Thymus (tissue), 11 donors: ENCODE measurements at regions not wholly inside any gene's neighbourhood (a gene's known extent, or its start where the extent isn't known, plus 50 kb on each side); places are given as distances from the start of the nearest gene placed in this dataset.
"Not testable (repeated sequence)": the region's sequence is repeated elsewhere in the genome, so short reads cannot be mapped to it uniquely, and the experiment has no call there.

Experiments used
- DNase-seq, 9 donors: peaks; one replicate each; pipeline ENCODE4 v3.0.0-alpha.2; 2013; ENCODE audit warnings: low spot score in 9 of 9, low read depth in 6 of 9, missing footprints in 1 of 9
- H3K27ac ChIP-seq, 2 donors: one replicate each; pipeline ENCODE4 v1.5.1; 2013; ENCODE audit warnings: control low read depth in 1 of 2, low read depth in 1 of 2, low read length in 1 of 2, mild to moderate bottlenecking in 1 of 2, moderate library complexity in 1 of 2
- H3K27me3 ChIP-seq, 2 donors: one replicate each; pipeline ENCODE4 v1.5.1; 2013; ENCODE audit warnings: low read length in 1 of 2; ENCODE audit not compliant: control insufficient read depth in 2 of 2, insufficient read depth in 1 of 2
- H3K36me3 ChIP-seq, 2 donors: one replicate each; pipeline ENCODE4 v1.5.1; 2013; ENCODE audit warnings: low read length in 1 of 2, mild to moderate bottlenecking in 1 of 2, moderate library complexity in 1 of 2; ENCODE audit not compliant: control insufficient read depth in 2 of 2, insufficient read depth in 2 of 2
- H3K4me1 ChIP-seq, 2 donors: one replicate each; pipeline ENCODE4 v1.5.1; 2013; ENCODE audit warnings: low read length in 2 of 2; ENCODE audit not compliant: control insufficient read depth in 2 of 2, insufficient read depth in 2 of 2
- H3K4me3 ChIP-seq, 2 donors: one replicate each; pipeline ENCODE4 v1.5.1; 2013; ENCODE audit warnings: low read length in 2 of 2, control low read depth in 1 of 2, mild to moderate bottlenecking in 1 of 2
- H3K9me3 ChIP-seq, 2 donors: one replicate each; pipeline ENCODE4 v1.5.1; 2013; ENCODE audit warnings: low read length in 1 of 2, mild to moderate bottlenecking in 1 of 2; ENCODE audit not compliant: control insufficient read depth in 2 of 2, insufficient read depth in 1 of 2
- WGBS: extraction: QIAGEN DNeasy Blood & Tissue Kit; methylation state at CpG from one replicate; pipeline ENCODE4 v1.1.7; 2013; 5-methylcytosine and 5-hydroxymethylcytosine counted together
- donor health status: healthy.

DNA sequence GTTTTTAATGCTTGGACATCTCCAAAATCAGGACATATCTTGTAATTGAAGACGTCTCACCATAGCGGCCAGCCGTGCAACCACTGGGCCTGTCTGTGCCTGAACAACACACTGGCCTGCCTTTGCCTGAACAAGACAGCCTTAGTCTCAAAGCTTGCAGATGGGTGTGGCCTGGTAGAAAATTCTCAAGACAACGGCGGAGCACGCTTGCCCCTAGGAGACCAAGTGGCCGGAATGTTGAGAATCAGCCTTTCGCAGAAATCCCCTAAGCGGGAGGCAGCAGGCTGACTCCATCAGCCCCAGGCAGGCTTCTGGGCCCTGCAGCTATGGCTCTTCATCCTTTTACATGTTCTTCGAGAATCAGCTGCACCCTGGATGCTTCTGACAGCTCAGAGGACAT, 98.0 kb upstream of the C1orf174 start:
- Histone ChIP-seq H3K9me3 (no peaks in the 10 kb centered on the region), H3K27ac (no peak overlapping the region), H3K27me3 (peaks cover 2 to 3% of the 10 kb centered on the region in 2 donors), H3K36me3 (no peaks in the 10 kb centered on the region), H3K4me3 (no peak overlapping the region), H3K4me1 (no peaks in the 10 kb centered on the region)
- WGBS, result 90% methylated on average over 10 of the region's 10 CpGs
- peak in 2 of 9 donors; percentile 11 to 33 for DNase-seq

DNA sequence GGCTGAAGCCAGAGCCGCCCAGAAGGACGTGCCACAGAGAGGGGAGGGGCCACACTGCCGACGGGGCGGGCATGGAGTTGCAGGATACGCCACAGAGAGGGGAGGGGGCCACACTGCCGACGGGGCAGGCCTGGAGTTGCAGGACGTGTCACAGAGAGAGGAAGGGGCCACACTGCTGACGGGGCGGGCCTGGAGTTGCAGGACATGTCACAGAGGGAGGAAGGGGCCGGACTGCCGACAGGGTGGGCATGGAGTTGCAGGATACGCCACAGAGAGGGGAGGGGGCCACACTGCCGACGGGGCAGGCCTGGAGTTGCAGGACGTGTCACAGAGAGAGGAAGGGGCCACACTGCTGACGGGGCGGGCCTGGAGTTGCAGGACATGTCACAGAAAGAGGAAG, 99.4 kb upstream of the C1orf174 start:
- peak in 1 of 9 donors; percentile 23 for DNase-seq
- not testable (repeated sequence) for H3K9me3 ChIP-seq, H3K27me3 ChIP-seq, H3K4me3 ChIP-seq, H3K36me3 ChIP-seq, H3K27ac ChIP-seq, H3K4me1 ChIP-seq
- WGBS, result 25% methylated on average over 14 of the region's 19 CpGs

- peaks cover 2 to 3% of the 10 kb centered on the region in 2 donors for H3K27me3 ChIP-seq
- H3K9me3 ChIP-seq, result no peaks in the 10 kb centered on the region
- 69% methylated on average over 21 of the region's 21 CpGs for WGBS
- H3K36me3 ChIP-seq, result no peaks in the 10 kb centered on the region
- H3K4me1 ChIP-seq, result no peaks in the 10 kb centered on the region
- H3K27ac ChIP-seq, result no peak overlapping the region
- DNase-seq, result no peak
- H3K4me3 ChIP-seq, result no peak overlapping the region
Measured at GRCh38 chr1:3999941-4000735, 100.1 kb upstream of the C1orf174 start.

DNA sequence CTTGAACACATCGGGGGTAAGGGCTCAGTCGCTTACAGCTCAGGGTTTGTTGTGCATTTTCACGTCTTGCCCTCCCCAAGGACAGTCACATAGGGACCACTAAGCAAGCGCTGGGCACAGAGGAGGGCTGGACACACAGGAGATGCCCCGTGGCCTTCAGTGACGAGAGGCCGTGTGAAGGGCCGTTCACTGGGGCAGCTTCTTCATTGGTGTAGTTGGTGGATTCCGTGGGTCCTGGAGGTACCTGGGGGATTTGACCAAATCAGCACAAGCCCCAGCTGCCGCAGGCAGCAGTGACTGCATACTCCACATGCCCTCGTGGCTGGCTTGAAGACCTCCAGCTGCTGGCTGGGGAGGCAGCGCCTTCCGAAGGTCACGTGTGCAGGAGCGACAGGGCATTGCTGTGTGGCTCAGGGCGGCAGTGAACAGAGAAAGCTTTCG, 100.8 kb upstream of the C1orf174 start:
- H3K9me3 ChIP-seq, result peaks cover 0 to under 1% of the 10 kb centered on the region in 2 donors
- DNase-seq, result no peak
- H3K36me3 ChIP-seq, result no peaks in the 10 kb centered on the region
- WGBS, result 93% methylated on average over 17 of the region's 17 CpGs
- no peak overlapping the region for H3K27ac ChIP-seq
- no peaks in the 10 kb centered on the region for H3K4me1 ChIP-seq
- H3K4me3 ChIP-seq, result no peak overlapping the region
- H3K27me3 ChIP-seq, result peaks cover 2 to 3% of the 10 kb centered on the region in 2 donors

DNA sequence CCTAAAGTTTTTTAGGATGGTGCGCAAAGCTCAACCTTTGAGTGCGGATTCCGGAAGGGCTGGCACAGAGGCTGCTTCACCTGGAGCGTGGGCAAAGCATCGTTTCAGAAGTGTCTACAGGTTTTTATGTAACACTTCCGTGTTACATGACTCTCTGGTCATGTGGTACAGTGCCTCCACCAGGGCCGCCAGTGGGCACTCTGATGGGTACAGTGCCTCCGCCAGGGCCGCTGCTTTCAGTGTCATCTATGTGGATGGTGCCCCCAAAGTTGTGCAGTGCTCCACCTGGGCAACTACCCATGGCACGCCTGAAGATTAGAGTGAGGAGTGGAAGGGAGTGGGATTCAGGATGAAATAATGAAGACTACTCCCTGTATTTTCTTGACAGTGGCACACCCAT, 101.4 kb upstream of the C1orf174 start:
- DNase-seq, result no peak
- no peak overlapping the region for H3K27ac ChIP-seq
- H3K36me3 ChIP-seq, result no peaks in the 10 kb centered on the region
- H3K9me3 ChIP-seq, result peaks cover 0 to 6% of the 10 kb centered on the region in 2 donors
- 96% methylated on average over 10 of the region's 10 CpGs for WGBS
- peaks cover 2 to 3% of the 10 kb centered on the region in 2 donors for H3K27me3 ChIP-seq
- H3K4me3 ChIP-seq, result no peak overlapping the region
- H3K4me1 ChIP-seq, result no peaks in the 10 kb centered on the region

DNA sequence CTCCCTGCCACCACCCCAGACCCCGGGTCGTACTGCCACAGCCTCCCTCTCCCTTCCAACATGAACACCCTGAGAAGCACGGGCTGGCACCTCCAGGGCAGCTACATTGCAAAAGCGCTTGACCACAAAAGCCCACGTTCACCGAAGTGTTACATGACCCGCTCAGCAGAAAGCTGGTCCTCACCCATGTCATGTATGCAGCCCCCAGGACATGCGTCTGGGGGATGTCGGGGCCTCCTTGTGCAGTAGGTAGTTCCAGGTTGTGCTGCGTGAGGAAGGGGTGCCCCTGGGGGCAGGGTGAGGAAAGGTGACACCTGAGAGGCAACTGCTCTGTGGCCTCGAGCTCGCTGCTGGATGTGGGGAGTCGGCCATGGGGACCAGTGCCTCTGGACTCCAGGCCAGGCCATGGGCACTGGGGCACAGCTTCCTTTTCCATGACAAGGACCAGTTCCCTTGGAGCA, 102.0 kb upstream of the C1orf174 start:
- DNase-seq, result no peak
- Histone ChIP-seq H3K27me3 (peaks cover 2 to 3% of the 10 kb centered on the region in 2 donors), H3K36me3 (no peaks in the 10 kb centered on the region), H3K27ac (no peak overlapping the region), H3K4me3 (no peak overlapping the region), H3K4me1 (no peaks in the 10 kb centered on the region), H3K9me3 (peaks cover 0 to 10% of the 10 kb centered on the region in 2 donors)
- 82% methylated on average over 13 of the region's 13 CpGs for WGBS

- Histone ChIP-seq H3K4me1 (no peaks in the 10 kb centered on the region), H3K9me3 (peaks cover 0 to 10% of the 10 kb centered on the region in 2 donors), H3K27me3 (peaks cover 2 to 3% of the 10 kb centered on the region in 2 donors), H3K27ac (no peak overlapping the region), H3K4me3 (no peak overlapping the region), H3K36me3 (no peaks in the 10 kb centered on the region)
- DNase-seq, result no peak
- 77% methylated on average over 10 of the region's 10 CpGs for WGBS
Measured at GRCh38 chr1:4002741-4003140, 102.7 kb upstream of the C1orf174 start.

GRCh38 chr1:4003846-4004505, 103.9 kb upstream of the C1orf174 start:
- Histone ChIP-seq H3K4me3 (no peak overlapping the region), H3K4me1 (no peaks in the 10 kb centered on the region), H3K27me3 (peaks cover 2 to 3% of the 10 kb centered on the region in 2 donors), H3K9me3 (peaks cover 0 to 10% of the 10 kb centered on the region in 2 donors), H3K36me3 (no peaks in the 10 kb centered on the region), H3K27ac (no peak overlapping the region)
- no peak for DNase-seq
- 87% methylated on average over 20 of the region's 20 CpGs for WGBS
